A673 (cell line): ENCODE measurements at regions not wholly inside any gene's neighbourhood (a gene's known extent, or its start where the extent isn't known, plus 50 kb on each side); places are given as distances from the start of the nearest gene placed in this dataset.

ENCODE experiments used
- BruUV-seq: library from RNA; stranded (reverse); fragments of 400-500 nt; replicated peaks from 2 replicates; lab custom pipeline; 2021; lab: Mats Ljungman, UMichigan
- CTCF ChIA-PET: fragments of 300-600 bp; sonication (Branson Sonifier 250); formaldehyde crosslinking; loops from one replicate; lab custom pipeline; 2022; ENCODE audit warnings: antibody characterized with exemption; lab: Charles Lee
- POLR2A ChIA-PET: fragments of 300-600 bp; sonication (Branson Sonifier 250); formaldehyde crosslinking; loops from one replicate; lab custom pipeline; 2022; ENCODE audit warnings: antibody characterized with exemption; ENCODE audit not compliant: low non-redundant PET; lab: Charles Lee
- DNase-seq: peaks from one replicate; pipeline ENCODE4 v3.0.0-alpha.2; 2015; ENCODE audit warnings: low spot score
- H3K27ac ChIP-seq: fragments of 200-600 bp; sonication (generic); 2 replicates; pipeline ENCODE4 v1.5.1; 2016; ENCODE audit warnings: mixed run types, low read depth, mild to moderate bottlenecking, mixed read lengths, antibody characterized with exemption, low read length; ENCODE audit not compliant: poor library complexity, severe bottlenecking
- H3K27me3 ChIP-seq: fragments of 200-600 bp; sonication (generic); replicated peaks from 2 replicates; pipeline ENCODE4 v1.6.1; 2017; ENCODE audit warnings: mixed run types, low read depth, mild to moderate bottlenecking, mixed read lengths, antibody characterized with exemption, low read length; ENCODE audit not compliant: insufficient read depth, poor library complexity
- H3K36me3 ChIP-seq: fragments of 200-600 bp; sonication (generic); 2 replicates; pipeline ENCODE4 v1.6.1; 2016; ENCODE audit warnings: mixed run types, mild to moderate bottlenecking, mixed read lengths, antibody characterized with exemption, low read length; ENCODE audit not compliant: insufficient read depth, poor library complexity, severe bottlenecking
- H3K4me1 ChIP-seq: fragments of 200-600 bp; sonication (generic); 2 replicates; pipeline ENCODE4 v1.6.1; 2017; ENCODE audit warnings: mixed run types, mild to moderate bottlenecking, mixed read lengths, antibody characterized with exemption, low read length; ENCODE audit not compliant: insufficient read depth, poor library complexity, severe bottlenecking
- H3K4me3 ChIP-seq: fragments of 200-600 bp; sonication (generic); 2 replicates; pipeline ENCODE4 v1.5.1; 2016; ENCODE audit warnings: low read depth, mixed run types, mild to moderate bottlenecking, mixed read lengths, low read length; ENCODE audit not compliant: poor library complexity, severe bottlenecking
- H3K9me3 ChIP-seq: fragments of 200-600 bp; sonication (generic); 2 replicates; pipeline ENCODE4 v1.6.1; 2016; ENCODE audit warnings: mixed run types, low read depth, mild to moderate bottlenecking, mixed read lengths, antibody characterized with exemption, low read length; ENCODE audit not compliant: poor library complexity, severe bottlenecking
- EZH2 ChIP-seq: fragments of 200-600 bp; sonication (generic); IDR thresholded peaks from 2 replicates; pipeline ENCODE4 v1.6.1; 2017; ENCODE audit warnings: borderline replicate concordance, low read depth, mild to moderate bottlenecking, mixed read lengths, antibody characterized with exemption, low read length; ENCODE audit not compliant: poor library complexity, severe bottlenecking
- intact Hi-C: fragments of 100-400 bp; cut with micrococcal nuclease; formaldehyde crosslinking; loops from one replicate; pipeline ENCODE4 v1.10.0; 2022; ENCODE audit not compliant: unreplicated experiment
- TF ChIP-seq, protein P1 (sequence below): fragments of 300-800, 200-600 bp; sonication (generic); conservative IDR thresholded peaks from 2 replicates; pipeline ENCODE4 v1.5.1; 2017; ENCODE audit warnings: low read depth, mild to moderate bottlenecking, antibody characterized with exemption, low read length, moderate library complexity, mixed read lengths

GRCh38 chr5:174338185-174339010 lies 292.9 kb downstream of the NSG2 start:
- DNase-seq: no peak
- Histone ChIP-seq H3K9me3 (no peaks in the 10 kb centered on the region), H3K27me3 (peaks cover 17% of the 10 kb centered on the region), H3K4me3 (no peak overlapping the region), H3K27ac (no peak overlapping the region), H3K36me3 (no peaks in the 10 kb centered on the region), H3K4me1 (no peaks in the 10 kb centered on the region)
- no peak for TF ChIP-seq EZH2
- TF ChIP-seq, protein P1, sequence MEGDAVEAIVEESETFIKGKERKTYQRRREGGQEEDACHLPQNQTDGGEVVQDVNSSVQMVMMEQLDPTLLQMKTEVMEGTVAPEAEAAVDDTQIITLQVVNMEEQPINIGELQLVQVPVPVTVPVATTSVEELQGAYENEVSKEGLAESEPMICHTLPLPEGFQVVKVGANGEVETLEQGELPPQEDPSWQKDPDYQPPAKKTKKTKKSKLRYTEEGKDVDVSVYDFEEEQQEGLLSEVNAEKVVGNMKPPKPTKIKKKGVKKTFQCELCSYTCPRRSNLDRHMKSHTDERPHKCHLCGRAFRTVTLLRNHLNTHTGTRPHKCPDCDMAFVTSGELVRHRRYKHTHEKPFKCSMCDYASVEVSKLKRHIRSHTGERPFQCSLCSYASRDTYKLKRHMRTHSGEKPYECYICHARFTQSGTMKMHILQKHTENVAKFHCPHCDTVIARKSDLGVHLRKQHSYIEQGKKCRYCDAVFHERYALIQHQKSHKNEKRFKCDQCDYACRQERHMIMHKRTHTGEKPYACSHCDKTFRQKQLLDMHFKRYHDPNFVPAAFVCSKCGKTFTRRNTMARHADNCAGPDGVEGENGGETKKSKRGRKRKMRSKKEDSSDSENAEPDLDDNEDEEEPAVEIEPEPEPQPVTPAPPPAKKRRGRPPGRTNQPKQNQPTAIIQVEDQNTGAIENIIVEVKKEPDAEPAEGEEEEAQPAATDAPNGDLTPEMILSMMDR: no peak
- CTCF ChIA-PET: no interaction called here
- BruUV-seq: no TSS peak
- POLR2A ChIA-PET: no interaction called here
- intact Hi-C loops: no loop called here

DNA sequence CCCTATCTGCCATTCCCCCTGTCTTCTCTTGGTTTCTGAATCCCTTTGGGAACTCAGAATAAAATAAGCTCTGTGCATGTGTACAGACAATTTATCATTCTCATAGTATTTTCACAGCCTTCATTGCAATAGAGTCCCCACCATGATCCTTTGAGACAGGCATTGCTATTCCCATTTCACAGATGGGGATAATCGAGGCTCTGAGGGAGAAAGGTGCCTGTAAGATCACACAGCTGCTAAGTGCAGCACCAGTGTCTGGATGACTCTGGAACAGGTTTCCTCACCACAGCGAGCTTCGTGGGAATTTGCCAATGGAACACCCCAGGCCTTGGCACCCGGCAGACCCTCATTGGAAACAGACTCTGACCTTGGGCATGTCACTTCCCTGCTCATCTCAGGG lies 293.6 kb downstream of the NSG2 start:
- POLR2A ChIA-PET: no interaction called here
- no peaks in the 10 kb centered on the region for H3K36me3 ChIP-seq
- intact Hi-C loops: no loop called here
- no peaks in the 10 kb centered on the region for H3K4me1 ChIP-seq
- BruUV-seq: no TSS peak
- no peaks in the 10 kb centered on the region for H3K9me3 ChIP-seq
- no peak for DNase-seq
- CTCF ChIA-PET: no interaction called here
- H3K27ac ChIP-seq: no peak overlapping the region
- TF ChIP-seq, protein P1: no peak
- no peak for TF ChIP-seq EZH2
- H3K4me3 ChIP-seq: no peak overlapping the region
- peaks cover 17% of the 10 kb centered on the region for H3K27me3 ChIP-seq

DNA sequence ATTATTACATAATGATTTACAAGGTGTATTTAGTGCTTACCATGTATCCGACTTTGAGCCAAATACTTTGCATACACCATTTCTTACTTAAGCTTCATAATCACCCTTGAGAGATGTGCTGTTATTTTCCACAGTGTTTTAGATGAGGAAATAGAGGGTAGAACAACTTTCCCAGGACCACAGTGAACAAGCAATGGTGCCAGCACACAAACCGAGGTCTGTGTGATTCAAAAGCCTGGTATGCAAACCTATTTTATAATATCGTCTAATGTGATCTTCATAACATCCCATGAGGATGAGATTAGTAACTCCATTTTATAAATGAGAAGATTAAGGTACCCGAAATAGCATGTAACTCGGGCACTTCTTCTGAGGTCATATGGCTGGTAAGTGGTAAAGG lies 294.7 kb downstream of the NSG2 start:
- BruUV-seq: no TSS peak
- Histone ChIP-seq H3K36me3 (no peaks in the 10 kb centered on the region), H3K27ac (no peak overlapping the region), H3K27me3 (peaks cover 17% of the 10 kb centered on the region), H3K9me3 (no peaks in the 10 kb centered on the region), H3K4me3 (no peak overlapping the region), H3K4me1 (no peaks in the 10 kb centered on the region)
- TF ChIP-seq, protein P1: no peak
- no peak for TF ChIP-seq EZH2
- intact Hi-C loops: no loop called here
- CTCF ChIA-PET: no interaction called here
- POLR2A ChIA-PET: no interaction called here
- DNase-seq: no peak
